AML-193 (cell line): ENCODE measurements at regions not wholly inside any gene's neighbourhood (a gene's known extent, or its start where the extent isn't known, plus 50 kb on each side); places are given as distances from the start of the nearest gene placed in this dataset.
"Not testable (repeated sequence)": the region's sequence is repeated elsewhere in the genome, so short reads cannot be mapped to it uniquely, and the experiment has no call there.

ENCODE experiments used
- DNase-seq, 2 experiments: peaks; one replicate each; lab custom pipeline; 2025; lab: John Stamatoyannopoulos, UW

- no peak for DNase-seq
Observed at GRCh38 chr12:131378176-131378842, 332.6 kb upstream of the SFSWAP start.

DNA sequence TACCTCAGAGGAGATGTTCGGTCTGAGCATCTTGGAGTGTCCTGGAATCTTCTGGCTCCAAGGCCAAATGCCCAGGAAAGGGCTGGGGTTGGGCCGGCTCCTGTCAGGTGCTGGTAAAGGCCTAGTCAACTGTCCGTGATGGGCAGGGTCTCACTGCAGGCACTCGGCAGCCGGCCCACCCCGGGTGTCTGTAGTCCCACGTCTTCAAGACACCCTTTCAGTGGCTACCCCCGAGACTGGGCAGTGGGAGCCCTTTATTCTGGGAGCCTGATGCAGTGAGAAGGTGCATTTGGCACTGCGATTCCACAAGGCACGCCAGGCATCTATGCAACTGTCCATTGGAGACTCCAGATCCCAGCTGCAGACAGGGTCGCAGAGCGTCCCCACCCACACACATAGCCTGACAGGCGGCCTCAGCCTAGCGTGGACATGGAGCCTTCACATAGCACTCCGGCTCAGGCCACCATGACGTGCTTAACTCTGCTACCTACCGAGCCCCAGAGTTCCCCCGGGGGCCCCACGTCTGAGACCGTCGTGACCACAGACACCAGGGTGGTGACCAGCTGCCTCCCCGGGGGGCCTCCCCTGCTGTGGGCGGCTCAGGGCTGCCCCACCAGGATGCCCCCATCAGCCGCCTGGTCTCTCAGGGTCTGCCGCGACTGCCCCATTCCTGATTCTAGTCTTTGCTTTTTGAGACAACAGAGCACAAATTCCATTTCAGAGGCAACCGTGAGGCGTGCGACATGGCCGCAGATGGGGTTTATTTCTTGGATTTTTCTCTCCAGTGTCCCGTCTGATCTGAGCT lies 331.8 kb upstream of the SFSWAP start:
- DNase-seq: no peak

GRCh38 chr12:131379738-131380137 lies 331.2 kb upstream of the SFSWAP start:
- no peak for DNase-seq

DNA sequence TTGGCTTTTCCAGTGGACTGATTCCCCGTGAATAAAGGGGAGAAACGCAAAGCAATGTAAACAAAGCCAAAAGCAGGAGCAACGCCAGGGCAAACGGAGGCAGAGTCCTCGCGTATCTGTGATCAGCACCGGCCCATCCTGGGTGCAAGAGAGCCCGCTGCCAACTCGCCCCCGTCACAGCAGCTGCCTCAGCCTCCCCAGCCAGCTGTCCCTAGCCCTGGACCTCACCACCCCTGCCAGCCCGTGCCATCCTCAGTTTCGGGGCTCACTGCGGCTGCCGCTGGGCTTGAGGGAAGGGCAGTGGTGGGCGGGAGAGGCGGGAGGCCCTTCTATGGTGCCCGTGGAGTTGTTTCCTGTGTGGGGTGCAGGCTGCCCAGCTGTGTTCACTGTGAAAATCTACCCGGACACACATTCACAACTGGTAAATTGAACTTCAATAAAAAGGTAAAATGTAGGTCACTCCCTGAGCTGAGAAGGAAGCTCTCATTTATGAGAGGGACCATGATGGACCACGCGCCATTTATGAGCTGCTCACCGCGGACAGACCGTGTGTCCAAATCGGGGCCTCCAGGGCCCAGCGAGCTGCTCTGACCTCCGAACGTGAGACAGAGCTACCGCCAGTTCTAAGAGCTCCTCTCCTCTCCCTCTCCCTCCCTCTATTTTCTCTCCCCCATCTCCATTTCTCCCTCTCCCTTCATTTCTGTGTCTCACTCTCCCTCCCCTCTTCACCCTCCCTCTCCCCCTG lies 330.5 kb upstream of the SFSWAP start:
- no peak for DNase-seq

DNA sequence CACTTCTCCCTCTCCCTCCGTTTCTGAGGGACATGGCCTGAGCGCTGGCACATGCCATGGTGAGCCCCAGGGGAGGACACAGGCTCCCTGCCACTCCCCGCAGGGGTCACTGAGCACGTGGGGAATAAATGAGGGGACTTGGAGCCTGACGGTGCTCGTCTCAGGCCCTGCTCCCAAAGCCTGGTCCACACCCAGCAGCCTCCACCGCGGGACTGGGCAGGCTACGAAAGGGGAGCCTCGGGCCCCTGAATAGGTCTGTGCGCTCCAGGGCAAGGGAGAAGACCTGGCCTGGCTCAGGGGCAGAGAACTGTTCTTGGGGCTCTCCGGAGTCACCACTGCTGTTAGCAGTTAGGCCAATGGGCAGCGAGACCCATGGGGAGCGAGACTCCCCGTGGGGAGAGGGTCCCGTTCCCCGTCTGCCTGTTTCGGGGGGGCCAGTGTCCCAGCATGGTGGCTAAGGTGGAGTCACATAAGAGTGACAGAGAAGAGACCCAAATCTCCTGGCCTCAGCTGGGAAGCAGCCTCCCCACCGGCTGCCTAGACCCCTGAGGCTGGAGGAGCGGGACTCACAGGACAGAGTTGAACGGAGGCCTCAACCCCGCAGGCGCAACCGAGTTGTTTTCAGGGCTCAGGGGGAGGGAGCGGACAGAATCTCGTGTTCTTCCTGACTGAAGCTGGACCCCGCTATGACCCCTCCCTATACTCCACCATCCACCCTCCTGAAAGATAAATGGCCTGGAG lies 329.8 kb upstream of the SFSWAP start:
- DNase-seq: no peak

DNA sequence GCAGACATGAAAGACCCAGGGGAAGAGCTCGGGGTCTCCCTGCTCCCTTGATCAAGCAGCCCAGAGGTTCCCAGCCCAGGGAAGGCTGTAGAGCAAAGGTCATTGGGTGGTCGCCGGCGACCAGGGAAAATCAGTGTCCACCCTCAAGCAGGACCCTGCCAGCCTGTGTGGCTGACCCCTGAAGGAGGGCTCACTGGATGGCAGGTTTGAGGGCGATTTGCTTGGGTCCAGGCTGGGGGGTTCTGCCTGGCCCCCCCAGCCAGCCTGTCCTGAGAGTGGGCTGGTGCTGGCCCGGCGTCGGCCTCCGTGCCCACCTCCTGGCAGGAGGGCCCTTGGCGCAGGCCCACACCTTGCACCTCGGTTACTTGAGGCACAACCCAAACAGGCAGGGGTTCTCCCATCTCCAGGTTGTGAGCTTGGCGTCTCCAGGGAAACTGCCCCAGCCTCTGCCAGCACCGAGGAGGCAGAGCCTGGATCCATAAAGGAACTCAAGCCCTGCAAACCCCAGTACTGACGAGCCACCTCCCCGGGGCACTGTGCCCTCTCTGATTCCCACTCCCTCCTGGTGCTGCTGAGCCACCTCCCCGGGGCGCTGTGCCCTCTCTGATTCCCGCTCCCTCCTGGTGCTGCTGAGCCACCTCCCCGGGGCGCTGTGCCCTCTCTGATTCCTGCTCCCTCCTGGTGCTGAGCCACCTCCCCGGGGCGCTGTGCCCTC lies 329.0 kb upstream of the SFSWAP start:
- no peak for DNase-seq

- no peak for DNase-seq
Observed at GRCh38 chr12:131383291-131383690, 327.6 kb upstream of the SFSWAP start.

DNA sequence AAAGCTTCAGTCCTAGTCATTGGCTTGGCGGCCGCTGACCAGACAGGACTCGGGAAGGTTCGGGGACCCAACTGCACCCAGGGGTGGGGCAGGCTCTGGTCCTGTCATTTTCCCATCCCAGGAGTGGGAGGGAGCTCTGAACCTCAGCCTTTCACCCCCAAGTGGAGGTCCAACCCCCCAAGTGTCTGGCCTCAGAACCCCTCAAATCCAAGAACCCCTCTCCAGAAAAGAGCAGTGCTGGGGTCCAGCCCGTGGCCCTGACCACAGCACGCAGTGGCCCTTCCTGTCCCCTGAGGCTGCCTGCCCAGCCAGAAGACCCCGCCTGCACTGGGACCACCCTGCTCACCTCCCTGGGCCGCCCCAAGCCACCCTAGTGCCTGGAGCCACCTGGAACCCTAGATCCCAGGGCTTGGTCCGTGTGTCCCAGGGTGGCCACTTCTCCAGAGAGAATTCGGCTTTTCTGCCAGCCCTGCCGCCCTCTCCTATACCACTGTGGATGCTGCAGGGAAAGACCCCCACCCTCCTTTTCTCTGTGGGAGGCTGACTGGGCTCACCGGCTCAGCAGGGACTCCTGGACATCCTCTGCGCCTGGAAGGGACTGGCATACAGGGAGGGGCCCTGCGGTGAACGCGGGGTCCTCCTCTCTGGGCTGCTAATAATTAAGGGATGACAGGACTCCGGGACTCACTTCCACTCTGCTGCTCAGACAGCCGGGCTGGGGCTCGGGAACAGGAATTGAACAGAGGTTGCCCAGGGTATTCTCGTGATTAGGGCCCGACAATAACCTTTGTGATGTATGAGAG lies 326.9 kb upstream of the SFSWAP start:
- no peak for DNase-seq

- no peak for DNase-seq
Observed at GRCh38 chr12:131384544-131384855, 326.4 kb upstream of the SFSWAP start.

DNA sequence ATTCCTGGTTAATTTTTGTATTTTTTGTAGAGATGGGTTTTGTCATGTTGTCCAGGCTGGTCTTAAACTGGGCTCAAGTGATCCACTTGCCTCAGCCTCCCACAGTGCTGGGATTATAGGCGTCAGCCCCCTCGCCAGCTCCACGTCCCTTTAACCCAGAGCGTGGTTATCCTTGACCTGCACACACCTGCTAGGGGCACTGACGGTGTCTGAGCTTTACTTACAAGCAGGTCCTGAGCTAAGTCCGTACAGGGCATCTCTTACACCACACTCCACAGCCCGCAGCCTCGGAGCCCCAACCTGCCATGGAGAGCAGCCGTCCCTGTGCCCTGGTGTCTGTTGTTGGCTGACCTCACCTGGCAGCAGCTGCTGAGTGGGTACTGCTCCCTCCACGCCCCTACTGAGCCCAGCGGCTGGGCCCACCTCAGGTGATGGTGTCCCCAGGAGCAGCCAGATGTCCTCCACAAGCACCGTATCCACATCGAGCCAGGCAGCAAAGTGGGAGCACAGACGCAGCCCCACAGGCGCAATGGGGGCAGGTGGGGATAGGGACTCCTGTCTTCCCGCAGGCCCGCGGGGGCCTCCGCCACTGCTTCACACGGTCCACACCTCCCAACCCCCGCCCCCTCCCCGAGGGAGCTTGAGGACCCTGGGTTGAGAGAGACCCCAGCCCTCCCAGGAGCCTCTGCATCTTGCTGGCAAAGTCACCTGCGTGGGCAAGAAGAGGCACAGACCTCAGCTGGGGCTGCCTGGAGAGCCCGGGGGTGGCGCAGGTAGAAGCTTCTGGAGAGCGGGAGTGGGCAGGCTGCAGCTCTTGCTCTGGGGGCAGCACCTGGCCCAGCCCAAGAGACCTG lies 325.4 kb upstream of the SFSWAP start:
- no peak for DNase-seq

DNA sequence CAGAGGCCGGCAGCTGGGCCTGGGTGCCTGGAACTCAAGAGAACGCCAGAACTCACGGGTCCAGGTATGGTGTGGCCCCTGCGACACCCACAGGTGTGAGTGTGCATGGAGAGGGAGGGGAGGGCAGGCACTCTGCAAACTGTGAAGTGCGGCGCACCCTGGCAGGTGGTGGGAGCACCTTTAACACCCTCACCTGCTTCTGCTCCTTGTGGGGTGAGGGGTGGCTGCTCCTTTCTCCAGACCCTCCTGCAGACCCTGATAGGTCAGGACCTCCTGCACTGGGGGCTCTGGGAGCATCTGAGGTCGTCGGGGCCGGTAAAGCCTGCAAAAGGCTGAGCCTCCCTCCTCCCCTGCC lies 324.7 kb upstream of the SFSWAP start:
- no peak for DNase-seq

DNA sequence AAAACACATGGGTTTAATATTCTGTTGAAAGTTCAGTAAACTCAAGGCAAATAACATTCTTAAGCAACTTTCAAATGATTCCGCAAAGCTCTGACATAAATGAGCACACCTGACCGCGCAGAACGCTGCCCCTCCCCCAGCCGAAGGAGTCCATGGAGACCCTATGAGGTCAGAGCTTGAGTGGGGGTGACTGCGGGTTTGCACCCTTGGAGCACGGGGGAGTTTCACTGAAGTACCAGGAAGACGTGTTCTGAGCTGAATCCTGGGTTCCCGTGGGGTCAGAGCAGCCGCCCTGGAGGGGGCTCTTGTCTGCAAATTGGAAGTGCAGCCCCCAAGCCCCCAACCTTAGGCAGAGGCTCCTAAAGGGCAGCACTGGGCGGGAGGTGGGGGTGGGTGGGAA lies 324.1 kb upstream of the SFSWAP start:
- no peak for DNase-seq

GRCh38 chr12:131387281-131388163 lies 323.4 kb upstream of the SFSWAP start:
- DNase-seq: no peak

DNA sequence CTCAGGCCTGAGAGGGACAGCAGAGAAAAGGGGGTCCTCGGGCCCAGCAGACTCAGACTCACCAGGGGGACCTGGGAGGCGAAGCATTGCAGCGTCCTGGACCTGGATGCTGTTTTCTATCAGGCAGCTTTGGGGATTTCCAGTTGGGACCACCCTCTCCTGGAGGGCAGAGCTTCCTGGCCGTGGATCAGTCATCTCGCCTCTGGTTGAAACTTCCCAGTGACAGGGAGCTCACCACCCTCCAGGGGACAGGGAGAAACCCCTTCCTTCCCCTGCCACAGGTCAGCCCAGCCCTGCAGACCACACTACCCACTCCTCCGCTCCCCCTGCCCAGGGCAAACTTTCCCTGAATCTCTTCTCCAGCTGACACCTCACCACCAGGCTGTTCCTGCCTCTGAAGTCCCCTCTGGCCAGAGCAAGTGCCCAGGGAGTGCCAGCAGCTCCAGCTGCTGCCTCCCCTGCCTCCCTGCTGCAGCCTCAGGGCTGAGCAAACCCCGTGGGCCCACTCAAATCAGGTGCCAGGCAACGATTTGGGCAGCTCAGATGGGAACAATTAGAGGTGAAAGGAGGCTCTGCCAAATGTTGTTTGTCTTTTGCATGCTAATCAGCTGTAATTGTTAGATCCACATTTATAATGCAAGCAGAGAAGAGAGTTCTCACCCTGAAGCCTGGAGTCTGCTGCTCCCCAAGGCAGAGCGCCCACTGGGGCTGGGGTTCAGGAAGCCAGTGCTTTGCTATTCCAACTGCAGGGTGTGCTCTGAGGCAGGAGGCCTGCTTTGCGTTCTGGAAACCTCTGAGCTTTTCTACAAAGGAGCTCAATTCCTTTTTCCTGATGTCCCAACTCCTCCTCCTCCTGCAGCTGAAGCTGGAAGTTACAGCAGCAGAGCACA lies 322.5 kb upstream of the SFSWAP start:
- not testable (repeated sequence) for DNase-seq

DNA sequence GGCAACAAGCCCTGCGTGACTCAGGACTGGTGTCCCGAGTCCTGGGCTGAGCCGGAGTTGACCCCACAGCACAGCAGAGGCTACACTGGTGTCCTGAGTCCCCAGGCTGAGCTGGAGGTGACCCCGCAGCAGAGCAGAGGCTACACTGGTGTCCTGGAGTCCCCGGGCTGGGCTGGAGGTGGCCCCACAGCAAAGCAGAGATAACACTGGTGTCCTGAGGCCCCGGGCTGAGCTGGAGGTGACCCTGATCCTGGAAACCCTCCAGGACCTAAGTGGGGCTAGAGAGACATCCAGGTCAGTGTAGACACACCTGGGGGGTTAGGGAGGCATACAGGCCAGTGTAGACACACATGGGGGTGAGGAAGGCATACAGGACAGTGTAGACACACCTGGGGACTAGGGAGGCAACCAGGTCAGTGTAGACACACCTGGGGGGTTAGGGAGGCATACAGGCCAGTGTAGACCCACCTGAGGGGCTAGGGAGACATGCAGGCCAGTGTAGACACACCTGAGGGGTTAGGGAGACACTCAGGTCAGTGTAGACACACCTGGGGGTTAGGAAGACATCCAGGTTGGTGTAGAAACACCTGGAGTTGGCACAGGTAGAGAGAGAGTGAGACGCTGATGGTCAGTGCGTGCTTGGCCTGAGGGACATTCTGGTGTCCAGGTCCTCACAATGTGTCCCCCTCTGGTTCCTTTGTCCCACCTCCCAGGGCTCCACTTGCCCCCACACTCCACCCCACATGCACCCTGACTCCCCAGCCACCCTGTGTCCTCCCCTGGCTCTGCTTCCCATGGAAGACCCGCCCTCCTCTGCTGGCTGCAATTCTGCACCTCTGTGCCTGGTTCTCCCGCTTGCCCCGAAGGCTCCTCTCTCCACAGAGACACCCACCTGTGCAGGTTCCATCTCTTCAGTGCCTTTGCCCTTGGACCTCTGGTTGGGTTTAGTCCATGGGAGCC lies 321.6 kb upstream of the SFSWAP start:
- DNase-seq: no peak

DNA sequence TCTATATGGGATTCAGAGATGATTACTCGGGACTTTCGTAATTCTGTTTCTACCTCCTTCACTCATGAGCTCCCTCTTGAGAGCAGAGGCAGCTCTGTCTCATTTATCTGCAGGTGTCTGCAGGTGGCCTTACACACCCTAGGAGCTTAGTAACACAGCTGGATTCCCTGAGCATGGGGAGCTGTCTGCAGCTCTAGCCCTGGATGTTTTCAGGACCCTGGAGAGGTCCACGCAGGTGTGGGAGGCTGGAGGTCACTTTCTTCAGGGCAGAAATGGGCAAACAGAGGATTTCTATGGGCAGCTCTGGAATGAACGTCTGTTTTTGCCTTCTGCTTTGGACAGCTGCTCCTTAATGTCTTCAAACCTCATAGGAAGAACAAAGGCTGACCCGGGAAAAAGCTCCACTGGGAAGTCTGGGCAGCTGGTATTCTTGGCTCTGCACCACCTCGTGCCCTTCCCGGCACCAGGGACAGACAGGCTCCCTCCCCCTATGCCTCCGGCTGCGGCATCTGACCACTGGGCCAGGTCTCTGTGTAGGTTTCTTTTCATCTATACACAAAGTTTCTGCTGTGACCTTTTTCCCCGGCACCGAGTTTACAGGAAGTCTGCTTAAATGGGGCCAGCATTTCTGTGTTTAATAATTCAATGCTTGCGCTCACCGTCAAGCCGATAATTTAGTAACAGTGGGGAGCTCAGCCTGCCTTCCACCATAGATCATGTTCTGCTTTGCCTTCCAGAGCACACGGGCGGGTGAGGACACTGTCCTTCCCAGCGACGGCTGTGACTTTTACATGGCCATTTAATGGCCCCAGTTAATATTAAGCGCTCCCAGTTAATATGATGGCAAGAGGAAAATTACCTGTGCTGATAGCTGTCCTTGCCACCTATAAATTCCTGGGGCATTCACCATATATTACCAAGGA lies 320.2 kb upstream of the SFSWAP start:
- no peak for DNase-seq
